NCI-H1417 treated with DMSO at 0.1 percent for 48 hours (cell line): ENCODE measurements at regions not wholly inside any gene's neighbourhood (a gene's known extent, or its start where the extent isn't known, plus 50 kb on each side); places are given as distances from the start of the nearest gene placed in this dataset.

ENCODE experiments used
- DNase-seq: peaks from one replicate; lab custom pipeline; 2025; lab: John Stamatoyannopoulos, UW

DNA sequence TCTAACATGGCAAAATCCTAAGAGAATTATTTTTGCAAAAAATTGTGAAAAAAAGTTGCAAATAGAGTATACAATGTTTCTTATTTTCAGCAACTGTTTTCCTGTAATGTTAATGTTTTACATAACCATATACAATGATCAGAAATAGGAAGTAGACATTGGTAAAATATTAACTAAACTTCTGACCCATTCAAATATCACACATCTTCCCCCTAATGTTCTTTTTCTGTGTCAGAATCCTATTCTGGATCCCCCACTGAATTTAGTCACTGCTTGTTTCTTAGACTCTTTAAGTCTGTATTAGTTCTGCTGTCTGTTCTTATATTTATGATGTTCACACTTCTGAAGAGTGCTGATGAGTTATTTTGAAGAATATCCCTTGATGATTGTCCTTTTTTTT, 62.0 kb downstream of the HFE start:
- DNase-seq: no peak

DNA sequence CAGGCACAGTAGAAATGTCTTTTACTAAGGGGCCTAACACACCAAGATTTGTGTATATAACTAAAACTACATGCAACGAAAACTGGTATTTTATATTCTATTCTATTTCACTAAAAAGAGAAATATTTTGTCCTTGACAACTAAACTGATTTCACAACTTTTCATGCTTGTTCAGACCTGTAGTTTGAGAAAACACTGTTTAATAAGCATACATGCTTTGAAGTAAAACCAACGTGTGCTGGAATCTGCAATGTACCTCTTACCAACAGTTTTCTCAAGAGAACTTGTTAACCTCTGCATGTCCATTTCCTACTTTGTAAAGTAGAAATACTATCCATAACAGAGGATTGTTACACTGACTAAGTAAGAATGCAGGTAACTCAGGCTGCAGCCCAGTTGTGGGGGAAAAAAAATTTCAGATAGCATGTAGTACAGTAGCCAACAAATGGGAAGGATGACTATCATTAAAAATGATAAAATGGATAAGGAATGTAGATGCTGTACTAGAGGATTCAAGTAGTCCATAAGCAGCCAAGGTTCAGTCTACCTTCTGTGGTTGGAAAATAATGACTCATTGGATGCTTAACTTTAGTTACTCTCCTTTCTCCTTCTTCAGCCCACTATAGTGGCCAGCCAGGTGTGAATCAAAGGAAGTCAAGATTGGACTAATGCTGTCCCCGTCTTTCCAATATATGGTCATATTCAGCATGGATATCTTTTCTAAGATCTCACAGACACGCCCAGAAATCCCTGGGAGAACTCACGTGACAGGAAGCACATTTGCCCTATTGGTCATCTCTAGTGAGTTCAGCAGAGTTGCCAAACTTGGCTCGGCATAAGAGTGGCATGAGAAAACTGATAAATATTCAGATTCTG, 65.2 kb downstream of the HFE start:
- DNase-seq: no peak

DNA sequence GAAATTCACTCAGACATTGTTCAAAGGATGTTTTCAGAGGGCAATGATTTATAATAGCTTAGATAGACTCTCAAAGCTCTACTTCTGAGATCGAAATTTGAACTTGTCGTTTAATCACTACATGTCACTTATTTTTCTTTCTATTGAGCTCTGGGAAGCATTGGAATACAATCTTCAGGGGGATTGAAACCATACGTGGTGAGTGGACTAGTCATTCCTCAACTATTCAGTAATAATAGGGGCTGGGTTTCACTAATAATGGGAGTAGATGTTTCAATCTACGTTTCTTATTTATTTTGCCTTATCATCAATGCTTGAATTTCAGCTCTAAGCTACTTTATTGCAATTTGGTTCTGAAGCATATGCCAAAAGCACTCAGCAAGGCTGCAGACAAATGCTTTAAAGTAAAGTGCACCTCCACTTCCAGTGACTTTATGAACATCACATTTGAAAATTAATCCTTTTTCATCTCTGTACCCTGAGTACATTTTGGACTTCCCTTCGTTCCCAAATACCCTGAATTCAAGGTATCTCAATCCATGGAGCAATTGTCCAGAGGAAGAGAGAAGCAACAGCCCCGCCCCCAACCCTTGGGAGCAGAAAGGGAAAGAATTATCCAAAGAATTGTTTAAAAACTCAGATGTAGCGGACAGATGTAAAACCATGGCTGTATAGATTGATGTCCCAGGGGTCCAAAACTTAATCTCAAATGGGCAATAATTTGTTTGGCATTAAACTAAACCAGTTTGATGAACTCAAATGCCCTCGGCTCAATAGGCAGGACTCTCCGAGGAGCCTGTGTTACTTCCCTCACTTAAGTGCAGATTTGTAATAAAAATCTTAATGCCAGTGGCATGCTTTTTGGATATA, 68.1 kb downstream of the HFE start:
- DNase-seq: no peak

DNA sequence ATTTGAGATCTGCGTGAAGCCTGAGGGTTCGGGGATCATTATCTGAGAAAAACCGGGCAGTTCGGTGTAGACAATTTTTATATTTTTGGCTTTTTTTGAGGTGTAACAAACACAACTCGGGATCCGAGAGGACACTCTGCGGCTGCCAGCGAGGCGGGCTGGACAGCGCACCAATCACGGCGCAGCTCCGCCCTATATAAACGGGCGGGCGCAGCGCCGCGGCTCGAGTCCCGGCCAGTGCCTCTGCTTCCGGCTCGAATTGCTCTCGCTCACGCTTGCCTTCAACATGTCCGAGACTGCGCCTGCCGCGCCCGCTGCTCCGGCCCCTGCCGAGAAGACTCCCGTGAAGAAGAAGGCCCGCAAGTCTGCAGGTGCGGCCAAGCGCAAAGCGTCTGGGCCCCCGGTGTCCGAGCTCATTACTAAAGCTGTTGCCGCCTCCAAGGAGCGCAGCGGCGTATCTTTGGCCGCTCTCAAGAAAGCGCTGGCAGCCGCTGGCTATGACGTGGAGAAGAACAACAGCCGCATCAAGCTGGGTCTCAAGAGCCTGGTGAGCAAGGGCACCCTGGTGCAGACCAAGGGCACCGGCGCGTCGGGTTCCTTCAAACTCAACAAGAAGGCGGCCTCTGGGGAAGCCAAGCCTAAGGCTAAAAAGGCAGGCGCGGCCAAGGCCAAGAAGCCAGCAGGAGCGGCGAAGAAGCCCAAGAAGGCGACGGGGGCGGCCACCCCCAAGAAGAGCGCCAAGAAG, 69.0 kb downstream of the HFE start:
- no peak for DNase-seq

DNA sequence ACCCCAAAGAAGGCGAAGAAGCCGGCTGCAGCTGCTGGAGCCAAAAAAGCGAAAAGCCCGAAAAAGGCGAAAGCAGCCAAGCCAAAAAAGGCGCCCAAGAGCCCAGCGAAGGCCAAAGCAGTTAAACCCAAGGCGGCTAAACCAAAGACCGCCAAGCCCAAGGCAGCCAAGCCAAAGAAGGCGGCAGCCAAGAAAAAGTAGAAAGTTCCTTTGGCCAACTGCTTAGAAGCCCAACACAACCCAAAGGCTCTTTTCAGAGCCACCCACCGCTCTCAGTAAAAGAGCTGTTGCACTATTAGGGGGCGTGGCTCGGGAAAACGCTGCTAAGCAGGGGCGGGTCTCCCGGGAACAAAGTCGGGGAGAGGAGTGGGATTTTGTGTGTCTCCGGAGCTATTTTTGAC, 69.6 kb downstream of the HFE start:
- no peak for DNase-seq

DNA sequence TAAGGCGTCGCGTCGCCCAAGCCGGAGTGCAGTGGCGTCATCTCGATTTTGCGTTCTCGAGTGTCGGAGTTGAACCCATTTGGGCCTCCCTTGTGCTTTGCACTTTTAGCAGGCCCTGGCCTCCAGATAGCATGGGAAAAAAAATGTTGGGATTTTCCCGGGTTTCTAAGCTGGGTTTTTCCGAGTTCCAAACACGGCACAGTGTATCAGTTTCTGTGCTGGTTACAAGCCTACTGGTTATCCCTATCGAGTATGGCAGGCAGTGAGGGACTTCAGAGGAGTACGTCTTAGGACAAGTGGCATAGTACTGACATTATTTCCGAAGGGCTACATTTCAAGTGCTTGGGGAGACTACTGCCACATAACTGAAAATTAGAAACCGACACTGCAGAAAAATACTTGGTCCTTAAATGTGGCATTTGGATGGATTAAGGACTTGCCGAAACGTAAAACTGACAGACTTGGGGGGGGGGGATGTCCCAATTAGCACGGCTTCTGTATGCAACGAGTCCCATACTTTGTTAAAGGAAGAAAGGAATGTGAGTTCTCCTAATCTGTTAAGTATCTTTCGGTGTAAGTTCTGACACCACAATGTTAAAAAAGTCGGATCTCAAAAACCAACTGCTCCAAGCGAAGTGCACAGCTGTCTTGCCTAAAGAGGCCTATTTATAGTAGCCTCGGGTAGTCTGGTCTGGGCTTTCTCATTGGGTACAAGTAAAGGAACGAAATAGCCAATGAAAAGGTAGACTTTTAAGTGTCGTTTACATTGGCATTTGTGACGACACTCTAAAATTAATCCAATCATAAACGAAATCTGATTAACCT, 70.2 kb downstream of the HFE start:
- DNase-seq: peak; percentile 93

DNA sequence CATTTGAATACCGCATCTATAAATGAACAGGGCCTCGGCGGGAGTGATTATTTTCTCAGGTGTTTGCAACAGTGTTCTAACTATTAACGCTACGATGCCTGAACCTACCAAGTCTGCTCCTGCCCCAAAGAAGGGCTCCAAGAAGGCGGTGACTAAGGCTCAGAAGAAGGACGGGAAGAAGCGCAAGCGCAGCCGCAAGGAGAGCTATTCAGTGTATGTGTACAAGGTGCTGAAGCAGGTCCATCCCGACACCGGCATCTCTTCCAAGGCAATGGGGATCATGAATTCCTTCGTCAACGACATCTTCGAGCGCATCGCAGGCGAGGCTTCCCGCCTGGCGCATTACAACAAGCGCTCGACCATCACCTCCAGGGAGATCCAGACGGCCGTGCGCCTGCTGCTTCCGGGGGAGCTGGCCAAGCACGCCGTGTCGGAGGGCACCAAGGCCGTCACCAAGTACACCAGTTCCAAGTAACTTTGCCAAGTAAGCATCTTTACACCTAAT, 70.9 kb downstream of the HFE start:
- no peak for DNase-seq

DNA sequence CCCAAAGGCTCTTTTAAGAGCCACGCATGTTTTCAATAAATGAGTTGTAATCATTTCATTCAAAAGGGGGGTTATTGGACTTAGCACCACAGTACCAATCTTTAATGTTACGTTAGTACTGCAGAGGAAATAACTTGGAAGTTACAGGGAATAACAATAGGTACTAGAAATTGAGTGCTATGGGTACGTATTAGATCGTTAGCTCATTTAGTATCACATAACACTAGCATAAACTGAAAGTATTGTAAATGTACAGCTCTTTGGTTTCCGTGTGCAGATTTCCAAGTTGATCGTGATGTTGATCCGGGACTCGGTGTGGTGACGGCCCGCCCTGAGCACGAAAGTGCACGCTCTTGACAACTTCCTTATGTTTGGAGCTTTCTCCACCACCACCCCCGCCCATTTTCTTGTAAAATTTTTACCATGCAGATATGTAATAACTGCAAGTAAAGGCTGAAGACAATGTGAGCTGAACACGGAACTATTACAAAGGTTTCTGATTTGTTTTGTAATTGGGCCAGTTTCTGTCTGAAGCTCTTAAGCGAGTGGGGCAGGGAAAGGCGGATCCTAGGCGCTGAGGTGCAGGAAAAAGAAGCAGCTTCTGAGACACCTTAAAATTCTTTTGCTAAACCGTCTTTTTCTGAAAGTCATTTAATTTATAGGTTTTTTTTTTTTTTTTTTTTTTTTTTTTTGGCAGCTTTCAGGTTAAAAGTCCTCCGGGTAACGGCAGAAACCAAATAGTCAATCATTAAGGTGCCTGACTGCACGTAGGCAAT, 71.5 kb downstream of the HFE start:
- DNase-seq: no peak

DNA sequence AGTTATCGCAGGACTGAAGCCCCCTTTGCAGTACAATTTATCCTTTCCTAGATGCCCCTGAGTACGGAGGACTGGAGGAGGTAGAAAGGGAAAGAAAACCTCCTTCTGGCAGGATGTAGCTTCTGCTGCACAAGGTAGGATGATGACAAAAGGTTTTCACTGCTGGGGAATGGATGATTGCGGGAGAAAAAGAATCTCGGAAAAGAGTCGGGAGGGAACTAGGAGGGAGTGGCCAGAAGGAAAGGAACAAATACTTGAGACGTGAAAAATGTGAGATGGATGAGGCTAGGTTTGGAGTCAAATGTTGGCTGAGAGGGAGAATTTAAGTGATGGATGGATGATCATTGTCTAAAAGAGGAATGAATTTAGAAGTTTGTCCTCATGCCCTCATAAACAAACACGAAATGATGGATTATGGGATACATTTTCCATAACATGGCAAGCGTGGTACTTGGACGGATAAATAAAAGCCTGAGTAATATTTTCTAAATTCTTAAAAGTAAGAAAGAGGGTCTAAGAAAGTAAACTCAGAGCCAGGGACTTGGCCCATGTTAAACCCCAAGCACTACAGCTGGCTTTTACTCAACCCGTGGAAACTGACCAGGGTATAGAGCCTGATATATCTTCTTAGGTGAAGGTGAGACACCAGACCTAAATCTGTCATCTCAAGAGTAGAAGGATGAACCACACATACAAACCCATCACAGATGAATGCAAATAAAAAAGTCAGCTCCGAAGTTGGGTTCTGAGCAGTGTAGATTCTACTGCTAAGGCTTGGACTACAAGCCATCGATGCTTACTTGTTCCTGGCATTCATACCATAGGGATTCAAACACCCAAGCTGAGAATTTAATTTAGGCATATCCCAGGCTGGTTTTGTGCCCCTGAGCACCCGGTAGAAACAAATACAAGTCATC, 72.4 kb downstream of the HFE start:
- DNase-seq: no peak

DNA sequence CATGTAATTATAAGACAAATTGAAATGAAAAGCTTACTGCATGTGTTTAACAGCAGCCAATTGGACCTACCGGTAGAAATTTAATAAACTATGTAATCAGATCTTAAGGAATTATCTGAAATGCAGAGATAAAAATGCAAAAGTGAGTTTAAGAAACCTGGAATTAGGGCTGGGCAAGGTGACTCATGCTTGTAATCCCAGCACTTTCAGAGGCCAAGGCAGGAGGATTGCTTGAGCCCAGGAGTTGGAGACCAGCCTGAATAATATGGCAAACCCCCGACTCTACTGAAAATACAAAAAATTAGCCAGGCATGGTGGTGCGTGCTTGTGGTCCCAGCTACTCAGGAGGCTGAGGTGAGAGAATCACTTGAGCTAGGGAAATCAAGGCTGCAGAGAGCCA, 74.1 kb downstream of the HFE start:
- DNase-seq: no peak

DNA sequence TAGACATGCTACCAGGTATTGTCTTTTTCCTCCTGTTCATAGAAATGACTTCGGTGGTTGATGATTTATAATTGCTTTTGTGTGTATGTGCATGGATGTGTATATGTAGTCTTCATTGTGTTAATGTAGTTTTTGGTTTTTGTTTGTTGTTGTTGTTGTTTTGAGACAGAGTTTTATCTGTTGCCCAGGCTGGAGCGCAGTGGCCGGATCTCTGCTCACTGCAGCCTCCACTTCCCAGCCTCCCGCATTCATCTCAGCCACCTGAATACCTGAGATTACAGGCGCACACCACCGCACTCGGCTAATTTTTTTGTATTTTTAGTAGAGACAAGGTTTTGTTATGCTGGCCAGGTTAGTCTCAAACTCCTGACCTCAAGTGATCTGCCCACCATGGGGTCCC, 75.2 kb downstream of the HFE start:
- DNase-seq: no peak

DNA sequence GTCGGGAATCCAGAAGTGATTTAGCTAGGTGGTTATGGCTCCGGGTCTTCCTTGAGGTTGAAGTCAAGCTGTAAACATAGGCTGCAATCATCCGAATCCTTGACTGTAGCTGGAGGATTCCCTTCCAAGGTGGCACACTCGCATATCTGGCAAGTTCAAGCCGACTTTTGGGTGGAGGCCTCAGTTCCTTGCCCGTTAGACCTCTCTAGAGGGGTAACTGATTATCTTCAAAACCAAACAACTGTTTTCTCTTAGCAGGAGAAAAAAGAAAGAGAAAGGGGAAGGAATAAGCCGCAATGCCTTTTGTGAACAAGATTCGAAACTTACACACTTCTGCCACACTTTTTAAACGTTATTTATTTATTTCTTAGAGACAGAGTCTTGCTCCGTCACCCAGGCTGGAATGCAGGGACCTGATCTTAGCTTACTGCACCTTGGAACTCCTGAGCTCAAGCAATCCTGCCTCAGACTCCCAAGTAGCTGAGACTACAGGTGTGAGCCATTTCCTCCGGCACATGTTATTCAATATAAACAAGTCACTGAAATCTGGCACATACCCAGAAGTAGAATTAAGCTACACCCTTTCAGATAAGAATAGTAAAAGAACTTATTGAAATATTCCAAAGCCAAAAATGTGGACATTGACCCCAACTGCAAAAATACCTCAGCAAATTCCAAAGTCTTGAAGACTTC, 76.3 kb downstream of the HFE start:
- DNase-seq: no peak

DNA sequence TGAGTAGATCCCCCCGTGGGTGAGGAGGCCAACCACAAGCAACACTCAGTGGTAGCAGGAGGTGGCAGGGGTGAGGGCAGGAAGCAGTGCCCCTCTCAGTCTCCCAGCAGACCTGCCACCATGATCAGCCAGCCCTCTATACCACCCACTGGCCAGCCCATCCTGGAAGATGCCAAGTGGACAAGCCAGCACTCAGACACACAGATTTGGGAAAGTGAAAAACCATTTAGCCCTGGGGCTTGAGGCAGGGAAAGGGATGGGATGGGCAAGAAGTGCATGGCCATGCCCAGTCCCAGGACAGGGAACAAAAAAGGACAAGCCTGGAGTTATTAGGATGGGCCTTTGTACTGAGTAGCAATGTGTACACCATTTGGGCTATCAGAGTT, 76.9 kb downstream of the HFE start:
- no peak for DNase-seq

DNA sequence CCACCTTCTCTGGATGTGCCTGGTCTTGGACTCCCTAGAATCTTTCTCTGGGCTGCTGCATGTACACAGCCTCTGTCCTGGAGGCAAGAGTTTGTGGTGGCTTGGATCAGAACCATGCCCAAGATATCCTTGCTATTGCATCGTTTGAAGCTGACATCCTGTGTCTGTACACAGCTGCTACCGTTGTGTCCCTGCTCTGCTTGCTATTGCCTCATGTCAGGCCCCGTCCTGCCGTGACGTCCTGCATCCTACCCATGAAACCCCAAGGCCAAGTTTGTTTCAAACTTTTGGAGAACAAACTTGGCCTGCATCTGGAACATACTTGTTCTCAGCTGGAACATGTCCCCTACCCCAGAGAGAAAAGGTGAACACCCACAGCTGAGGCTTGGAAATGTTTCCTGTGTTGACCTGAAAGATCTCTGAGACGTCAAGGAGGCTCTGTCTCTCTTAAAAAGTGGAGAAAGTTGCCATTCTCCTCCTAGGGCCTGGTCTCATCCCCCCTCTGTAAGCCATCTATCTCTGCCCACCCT, 78.1 kb downstream of the HFE start:
- DNase-seq: no peak

DNA sequence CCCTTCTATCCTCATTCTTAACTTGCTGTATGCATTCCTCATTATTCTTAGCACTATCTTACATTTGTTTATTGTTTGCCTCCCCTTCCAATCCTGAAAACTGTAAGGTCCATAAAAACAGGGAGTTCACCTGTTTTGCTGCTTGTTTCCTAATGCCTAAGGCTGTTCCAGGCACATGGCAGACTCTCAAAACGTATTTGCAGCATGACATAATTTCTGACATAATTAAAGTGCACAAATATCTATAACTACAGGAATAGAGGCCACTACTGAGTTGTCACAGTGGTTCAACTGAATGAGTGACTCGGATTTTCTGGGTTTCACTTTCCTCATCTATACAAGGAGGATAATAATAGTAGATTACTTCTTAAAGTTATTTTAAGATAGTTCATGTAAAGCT, 83.0 kb downstream of the HFE start:
- no peak for DNase-seq

DNA sequence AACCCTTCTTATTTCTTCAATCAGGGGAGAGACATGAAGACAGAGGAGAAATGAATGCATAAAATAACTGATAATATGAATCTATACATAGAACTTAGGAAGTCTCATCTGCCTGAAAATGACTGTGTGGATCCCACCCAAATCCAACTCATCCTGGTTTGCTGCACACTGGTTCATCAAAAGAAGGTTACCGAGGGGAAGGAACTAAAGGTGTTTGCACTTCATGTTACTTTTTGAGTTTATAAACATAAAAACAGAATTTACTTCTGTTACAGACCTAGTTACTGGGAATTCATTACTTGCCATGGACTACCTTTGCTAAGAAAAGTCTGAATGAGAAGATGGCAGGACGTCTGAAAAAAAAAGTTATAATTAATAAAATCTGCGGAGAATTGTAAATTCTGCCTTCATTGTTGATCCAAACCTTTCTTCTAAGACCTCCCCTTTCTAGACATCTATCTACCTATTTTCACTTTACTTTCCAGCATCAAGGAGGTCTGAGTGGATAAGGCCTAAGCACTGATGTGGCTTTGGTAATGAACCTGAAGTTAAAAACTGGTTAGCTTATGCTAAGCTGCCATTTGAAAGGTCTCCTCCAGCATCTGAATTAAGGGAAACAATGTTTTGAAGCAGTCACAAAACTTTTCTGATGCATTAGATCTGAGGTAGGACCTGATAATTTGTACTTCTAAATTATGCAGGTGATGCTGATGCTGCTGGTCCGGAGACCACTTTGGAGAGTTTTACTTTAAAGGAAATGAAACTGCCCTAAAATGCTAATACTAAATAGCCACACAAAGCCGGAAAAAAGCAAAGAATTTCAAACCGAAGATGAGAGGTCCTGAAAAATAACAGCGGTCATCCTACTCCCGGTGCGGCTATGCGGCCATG, 84.0 kb downstream of the HFE start:
- DNase-seq: no peak

DNA sequence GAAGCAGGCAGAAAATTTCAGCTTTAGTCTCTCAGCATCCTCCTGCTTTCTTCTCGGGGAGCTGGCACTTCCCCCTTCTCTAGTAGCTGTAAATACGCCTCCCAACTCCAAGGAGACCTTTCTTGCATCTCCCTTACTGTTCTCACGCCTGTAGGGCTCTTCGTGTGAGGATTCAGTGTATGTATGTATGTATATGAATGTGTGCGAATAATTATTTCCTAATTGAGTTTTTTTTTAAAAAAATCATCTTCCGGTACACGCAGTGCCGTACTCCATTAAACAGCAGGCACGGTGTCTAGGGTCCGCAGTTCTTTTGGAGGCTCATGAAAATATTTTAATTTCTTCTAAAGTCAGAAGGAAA, 85.4 kb downstream of the HFE start:
- no peak for DNase-seq

DNA sequence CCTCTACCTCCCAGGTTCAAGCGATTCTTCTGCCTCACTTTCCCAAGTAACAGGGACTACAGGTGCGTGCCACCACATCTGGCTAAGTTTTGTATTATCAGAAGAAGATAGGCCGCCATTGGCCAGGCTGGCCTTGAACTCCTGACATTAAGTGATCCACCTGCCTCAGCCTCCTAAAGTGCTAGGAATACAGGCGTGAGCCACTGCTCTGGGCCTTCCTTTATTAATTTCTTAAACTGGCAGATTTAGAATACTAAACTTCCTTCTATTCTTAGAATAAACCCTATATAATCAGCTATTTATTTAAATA, 86.6 kb downstream of the HFE start:
- no peak for DNase-seq
